Ascending aorta (tissue), 2 donors: ENCODE measurements at regions not wholly inside any gene's neighbourhood (a gene's known extent, or its start where the extent isn't known, plus 50 kb on each side); places are given as distances from the start of the nearest gene placed in this dataset.

Experiments
- DNase-seq, 2 donors: peaks; one replicate each; pipeline ENCODE4 v3.0.0-alpha.2; 2019; ENCODE audit warnings: low spot score in 2 of 2
- H3K27ac ChIP-seq, 2 donors: fragments of 200-600 bp; sonication (generic); one replicate each; pipeline ENCODE4 v1.5.1; 2016 to 2017; ENCODE audit warnings: mild to moderate bottlenecking in 1 of 2
- H3K27me3 ChIP-seq: fragments of 200-600 bp; sonication (generic); one replicate; pipeline ENCODE4 v1.5.1; 2017
- H3K36me3 ChIP-seq, 2 donors: fragments of 200-600 bp; sonication (generic); one replicate each; pipeline ENCODE4 v1.5.1; 2016
- H3K4me1 ChIP-seq, 2 donors: fragments of 200-600 bp; sonication (generic); one replicate each; pipeline ENCODE4 v1.5.1; 2016 to 2017; ENCODE audit warnings: mild to moderate bottlenecking in 1 of 2
- H3K4me3 ChIP-seq, 2 donors: fragments of 200-600 bp; sonication (generic); one replicate each; pipeline ENCODE4 v1.5.1; 2016 to 2017; ENCODE audit warnings: mild to moderate bottlenecking in 1 of 2
- H3K9me3 ChIP-seq, 2 donors: fragments of 200-600 bp; sonication (generic); one replicate each; pipeline ENCODE4 v1.5.1; 2016
- CTCF ChIP-seq, 3 experiments: fragments of 200-600 bp in 2 of 3; fragments of 450-650 bp in 1 of 3; sonication (generic) in 2 of 3; IDR thresholded peaks; one replicate each; pipeline ENCODE4 v1.5.1; 2016 to 2019; ENCODE audit warnings: antibody characterized with exemption in 3 of 3, mild to moderate bottlenecking in 1 of 3, moderate library complexity in 1 of 3
- intact Hi-C: fragments of 100-400 bp; cut with DNase I; formaldehyde crosslinking; loops from one replicate; pipeline ENCODE4 v1.15.1; 2023

DNA sequence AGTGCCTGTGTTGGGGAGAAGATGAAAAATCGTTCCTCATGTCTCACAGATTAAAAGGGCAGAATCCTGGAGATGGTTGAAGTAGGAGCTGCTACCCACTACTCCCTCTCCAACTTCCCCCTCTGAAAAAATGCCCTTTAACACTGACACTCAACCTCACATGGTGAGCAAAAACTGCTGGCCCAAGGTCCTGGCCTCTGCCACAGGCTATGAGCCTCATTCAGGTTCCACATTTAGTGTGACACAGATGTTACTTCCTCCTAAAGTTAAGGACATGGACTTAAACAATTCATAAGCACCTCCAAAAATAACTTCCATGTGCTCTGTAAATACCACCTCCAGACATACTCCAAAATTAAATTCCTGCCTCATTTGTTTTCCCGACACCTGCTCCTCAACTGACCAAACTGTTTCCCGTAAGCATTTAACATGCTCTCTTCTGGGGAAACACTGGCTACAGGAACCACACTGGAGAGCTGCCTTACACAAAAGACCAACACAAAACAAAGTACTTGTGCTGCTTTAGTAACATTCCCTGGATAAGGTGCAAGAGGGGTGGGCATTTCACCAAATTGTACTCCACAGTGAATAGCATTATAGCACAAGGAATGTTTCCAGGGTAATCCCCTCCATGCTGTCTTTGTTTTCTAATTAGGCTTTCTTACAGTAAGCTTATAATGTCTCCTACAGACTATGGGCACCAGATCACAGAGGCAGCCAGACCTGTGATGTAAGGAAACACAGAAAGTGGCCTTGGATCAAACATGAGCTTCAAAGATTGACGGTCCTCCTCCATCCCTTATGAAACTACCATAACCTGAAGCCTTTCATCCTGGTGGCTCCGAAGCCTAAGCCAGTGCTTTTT lies 57.0 kb downstream of the PHLDA1 start:
- no peaks in the 10 kb centered on the region for H3K27me3 ChIP-seq
- H3K27ac ChIP-seq = no peak overlapping the region
- H3K36me3 ChIP-seq = no peaks in the 10 kb centered on the region
- intact Hi-C loops = loop anchor here (5.0 kb wide), 1 partner anchor 113 kb away; no protein-coding TSS in a partner anchor
- H3K4me1 ChIP-seq = peaks cover 7 to 20% of the 10 kb centered on the region in 2 donors
- TF ChIP-seq CTCF (IDR thresholded peaks at IDR 0.05) = no peak
- DNase-seq = no peak
- no peak overlapping the region for H3K4me3 ChIP-seq
- H3K9me3 ChIP-seq = no peaks in the 10 kb centered on the region

- Histone ChIP-seq H3K4me3 (no peak overlapping the region), H3K27me3 (no peaks in the 10 kb centered on the region), H3K27ac (no peak overlapping the region), H3K4me1 (no peaks in the 10 kb centered on the region), H3K9me3 (no peaks in the 10 kb centered on the region), H3K36me3 (no peaks in the 10 kb centered on the region)
- DNase-seq = no peak
- intact Hi-C loops = no loop called here
- no peak for TF ChIP-seq CTCF (IDR thresholded peaks at IDR 0.05)
Measured at GRCh38 chr12:75971253-75971652, 60.3 kb downstream of the PHLDA1 start.

- H3K27ac ChIP-seq = no peak overlapping the region
- H3K4me3 ChIP-seq = no peak overlapping the region
- H3K36me3 ChIP-seq = no peaks in the 10 kb centered on the region
- no peak for DNase-seq
- H3K9me3 ChIP-seq = no peaks in the 10 kb centered on the region
- no peaks in the 10 kb centered on the region for H3K4me1 ChIP-seq
- no peak for TF ChIP-seq CTCF (IDR thresholded peaks at IDR 0.05)
- no peaks in the 10 kb centered on the region for H3K27me3 ChIP-seq
- intact Hi-C loops = no loop called here
Measured at GRCh38 chr12:75970310-75970709, 61.3 kb downstream of the PHLDA1 start.

GRCh38 chr12:75969768-75970167 lies 61.8 kb downstream of the PHLDA1 start:
- Histone ChIP-seq H3K27ac (no peak overlapping the region), H3K9me3 (no peaks in the 10 kb centered on the region), H3K27me3 (no peaks in the 10 kb centered on the region), H3K36me3 (no peaks in the 10 kb centered on the region), H3K4me1 (no peaks in the 10 kb centered on the region), H3K4me3 (no peak overlapping the region)
- TF ChIP-seq CTCF (IDR thresholded peaks at IDR 0.05) = no peak
- no peak for DNase-seq
- intact Hi-C loops = no loop called here

- intact Hi-C loops = no loop called here
- no peaks in the 10 kb centered on the region for H3K36me3 ChIP-seq
- no peak for DNase-seq
- H3K27me3 ChIP-seq = no peaks in the 10 kb centered on the region
- no peak for TF ChIP-seq CTCF (IDR thresholded peaks at IDR 0.05)
- no peaks in the 10 kb centered on the region for H3K4me1 ChIP-seq
- no peak overlapping the region for H3K27ac ChIP-seq
- no peaks in the 10 kb centered on the region for H3K9me3 ChIP-seq
- H3K4me3 ChIP-seq = no peak overlapping the region
Measured at GRCh38 chr12:75965661-75966060, 65.9 kb downstream of the PHLDA1 start.
